ACC112 (cell line): ENCODE measurements at regions not wholly inside any gene's neighbourhood (a gene's known extent, or its start where the extent isn't known, plus 50 kb on each side); places are given as distances from the start of the nearest gene placed in this dataset.

ENCODE experiments used
- H2AFZ ChIP-seq: fragments of 200-600 bp; sonication (generic); one replicate; pipeline ENCODE4 v1.6.0; 2017; ENCODE audit warnings: antibody characterized with exemption, low read length; ENCODE audit not compliant: unreplicated experiment
- H3K27ac ChIP-seq: fragments of 200-600 bp; sonication (generic); 2 replicates; pipeline ENCODE4 v1.5.1; 2014; ENCODE audit warnings: low read depth, mild to moderate bottlenecking, antibody characterized with exemption, low read length, moderate library complexity
- H3K27me3 ChIP-seq: fragments of 200-600 bp; sonication (generic); 2 replicates; pipeline ENCODE4 v1.6.1; 2014; ENCODE audit warnings: mild to moderate bottlenecking, antibody characterized with exemption, low read length, moderate library complexity, mixed read lengths; ENCODE audit not compliant: insufficient read depth
- H3K36me3 ChIP-seq: fragments of 200-600 bp; sonication (generic); 2 replicates; pipeline ENCODE4 v1.6.1; 2016; ENCODE audit warnings: mild to moderate bottlenecking, antibody characterized with exemption, low read length, moderate library complexity, mixed read lengths; ENCODE audit not compliant: insufficient read depth
- H3K4me1 ChIP-seq: fragments of 200-600 bp; sonication (generic); one replicate; pipeline ENCODE4 v1.6.1; 2016; ENCODE audit warnings: low read length, mixed read lengths; ENCODE audit not compliant: insufficient read depth, unreplicated experiment, control insufficient read depth
- H3K4me3 ChIP-seq: fragments of 200-600 bp; sonication (generic); 2 replicates; pipeline ENCODE4 v1.5.1; 2014; ENCODE audit warnings: mild to moderate bottlenecking, low read depth, low read length
- H3K79me2 ChIP-seq: fragments of 200-600 bp; sonication (generic); one replicate; pipeline ENCODE4 v1.6.0; 2016; ENCODE audit warnings: low read length; ENCODE audit not compliant: control insufficient read depth, unreplicated experiment, insufficient read depth

GRCh38 chr4:146998157-146998556, 52.5 kb upstream of the TTC29 start:
- Histone ChIP-seq H3K4me1 (no peaks in the 10 kb centered on the region), H3K79me2 (no peaks in the 10 kb centered on the region), H2AFZ (no peak overlapping the region)

GRCh38 chr4:147003956-147004809, 58.5 kb upstream of the TTC29 start:
- H2AFZ ChIP-seq: no peak overlapping the region
- H3K27ac ChIP-seq: no peak overlapping the region
- H3K27me3 ChIP-seq: no peaks in the 10 kb centered on the region

More at GRCh38 chr4:146998157-146998556, 52.5 kb upstream of the TTC29 start:
- Histone ChIP-seq H3K27me3 (peaks cover 8% of the 10 kb centered on the region; the same call in 1 of the 2 replicates), H3K27ac (no peak overlapping the region), H3K36me3 (no peaks in the 10 kb centered on the region), H3K4me3 (no peak overlapping the region)

GRCh38 chr4:147006229-147006628, 60.6 kb upstream of the TTC29 start:
- H3K27me3 ChIP-seq: no peaks in the 10 kb centered on the region
- H3K36me3 ChIP-seq: no peaks in the 10 kb centered on the region
- H3K27ac ChIP-seq: no peak overlapping the region
- no peaks in the 10 kb centered on the region for H3K79me2 ChIP-seq
- no peak overlapping the region for H2AFZ ChIP-seq
- no peaks in the 10 kb centered on the region for H3K4me1 ChIP-seq
- no peak overlapping the region for H3K4me3 ChIP-seq

More at GRCh38 chr4:147003956-147004809, 58.5 kb upstream of the TTC29 start:
- Histone ChIP-seq H3K36me3 (no peaks in the 10 kb centered on the region), H3K79me2 (no peaks in the 10 kb centered on the region), H3K4me1 (no peaks in the 10 kb centered on the region), H3K4me3 (no peak overlapping the region)

GRCh38 chr4:147009875-147010274, 64.2 kb upstream of the TTC29 start:
- no peaks in the 10 kb centered on the region for H3K27me3 ChIP-seq
- no peak overlapping the region for H3K27ac ChIP-seq
- H2AFZ ChIP-seq: no peak overlapping the region
- H3K36me3 ChIP-seq: no peaks in the 10 kb centered on the region
- H3K4me3 ChIP-seq: no peak overlapping the region
- no peaks in the 10 kb centered on the region for H3K4me1 ChIP-seq
- no peaks in the 10 kb centered on the region for H3K79me2 ChIP-seq

DNA sequence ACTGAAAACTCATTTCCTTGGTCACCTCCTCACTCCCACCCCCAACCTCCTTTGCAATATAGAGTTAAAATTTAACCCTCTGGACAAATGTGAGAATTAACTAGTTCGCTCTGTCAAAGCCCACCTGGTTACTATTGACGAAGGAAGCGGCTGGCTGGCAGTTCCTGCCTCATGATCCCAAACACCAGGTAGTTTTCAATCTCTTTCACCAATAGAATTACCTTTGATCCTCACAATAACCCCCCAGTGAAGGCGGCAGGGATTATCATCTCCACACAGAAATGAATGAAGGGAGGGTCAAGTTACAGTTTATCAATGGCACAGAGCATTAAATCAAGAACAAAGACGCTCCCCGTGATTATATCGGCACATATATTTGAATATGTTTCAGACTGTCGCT, 65.7 kb upstream of the TTC29 start:
- Histone ChIP-seq H3K4me1 (no peaks in the 10 kb centered on the region), H3K4me3 (no peak overlapping the region), H3K27me3 (no peaks in the 10 kb centered on the region), H3K79me2 (no peaks in the 10 kb centered on the region), H2AFZ (peak overlapping the region; percentile 52), H3K27ac (no peak overlapping the region), H3K36me3 (no peaks in the 10 kb centered on the region)

GRCh38 chr4:147012059-147012707, 66.5 kb upstream of the TTC29 start:
- Histone ChIP-seq H3K4me1 (peaks cover 2% of the 10 kb centered on the region), H3K27ac (no peak overlapping the region), H3K27me3 (no peaks in the 10 kb centered on the region), H2AFZ (peak overlapping the region; percentile 52), H3K4me3 (no peak overlapping the region), H3K79me2 (no peaks in the 10 kb centered on the region), H3K36me3 (no peaks in the 10 kb centered on the region)

DNA sequence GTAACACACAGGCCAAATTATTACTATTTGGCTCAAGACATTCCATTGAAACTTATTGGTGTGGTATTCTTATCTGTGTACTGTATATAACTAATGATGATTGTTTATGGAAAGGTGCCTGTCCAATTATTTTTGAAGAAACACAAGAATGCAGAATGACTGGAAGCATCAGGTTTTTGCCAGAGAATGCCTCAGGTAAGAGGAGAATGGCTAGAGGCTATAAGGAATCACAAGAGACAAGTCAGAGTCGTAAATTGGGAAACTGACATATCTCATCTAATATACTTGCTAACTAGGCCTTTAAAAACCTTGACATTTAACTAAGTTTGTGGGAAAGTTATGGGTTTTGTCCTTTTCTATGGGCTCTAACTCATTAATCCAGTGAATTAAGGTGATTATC, 69.3 kb upstream of the TTC29 start:
- Histone ChIP-seq H3K27ac (no peak overlapping the region), H3K79me2 (no peaks in the 10 kb centered on the region), H3K4me3 (no peak overlapping the region), H2AFZ (no peak overlapping the region), H3K27me3 (no peaks in the 10 kb centered on the region), H3K36me3 (no peaks in the 10 kb centered on the region), H3K4me1 (peaks cover 2% of the 10 kb centered on the region)

DNA sequence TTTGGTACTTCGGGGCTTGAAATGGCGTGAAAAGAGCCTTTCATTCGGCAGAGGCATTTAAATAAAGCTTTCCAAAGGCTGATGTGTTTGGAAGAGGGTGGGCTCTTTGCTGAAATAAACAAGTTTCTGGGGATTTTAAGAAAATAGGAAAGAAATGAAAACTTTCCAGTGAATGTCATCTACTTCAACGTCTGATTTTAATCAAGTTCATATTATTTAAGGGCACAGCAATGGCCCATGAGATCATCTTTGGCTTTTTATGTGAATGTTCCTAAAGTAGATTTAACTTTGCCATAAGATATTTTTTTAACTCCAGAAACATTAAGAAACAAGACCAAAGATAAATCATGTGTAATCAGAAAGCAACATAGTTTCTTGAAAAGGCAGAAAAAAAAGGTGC, 69.8 kb upstream of the TTC29 start:
- Histone ChIP-seq H3K4me1 (peaks cover 2% of the 10 kb centered on the region), H3K36me3 (no peaks in the 10 kb centered on the region), H3K27ac (no peak overlapping the region), H3K4me3 (no peak overlapping the region), H3K79me2 (no peaks in the 10 kb centered on the region), H2AFZ (no peak overlapping the region), H3K27me3 (no peaks in the 10 kb centered on the region)

DNA sequence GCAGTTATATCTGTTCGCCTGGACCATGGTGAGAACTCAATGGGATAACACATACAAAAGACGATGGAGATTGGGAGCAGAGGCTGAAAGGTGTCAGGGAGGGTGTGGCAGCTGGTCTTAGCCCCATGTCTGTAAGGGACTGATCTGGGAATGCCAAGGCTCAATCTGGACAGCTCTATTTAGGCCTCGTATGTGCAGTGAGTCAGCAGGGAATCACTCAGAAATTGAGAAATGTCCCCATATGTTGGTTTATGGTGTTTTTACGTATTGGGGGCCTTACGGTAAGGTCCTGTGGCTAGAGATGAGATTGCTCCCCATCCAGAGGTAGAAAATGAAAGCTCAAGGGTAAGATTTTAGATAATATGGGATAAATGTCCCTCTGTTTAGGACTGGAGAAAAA, 71.4 kb upstream of the TTC29 start:
- H3K27me3 ChIP-seq: no peaks in the 10 kb centered on the region
- no peak overlapping the region for H3K27ac ChIP-seq
- H3K4me1 ChIP-seq: peaks cover 2% of the 10 kb centered on the region
- no peaks in the 10 kb centered on the region for H3K79me2 ChIP-seq
- H3K4me3 ChIP-seq: no peak overlapping the region
- H3K36me3 ChIP-seq: no peaks in the 10 kb centered on the region
- H2AFZ ChIP-seq: no peak overlapping the region

- Histone ChIP-seq H2AFZ (no peak overlapping the region), H3K4me1 (peaks cover 2% of the 10 kb centered on the region), H3K79me2 (no peaks in the 10 kb centered on the region), H3K27ac (no peak overlapping the region), H3K27me3 (no peaks in the 10 kb centered on the region), H3K4me3 (no peak overlapping the region), H3K36me3 (no peaks in the 10 kb centered on the region)
Observed at GRCh38 chr4:147019091-147019490, 73.4 kb upstream of the TTC29 start.

GRCh38 chr4:147020456-147020855, 74.8 kb upstream of the TTC29 start:
- Histone ChIP-seq H3K27me3 (no peaks in the 10 kb centered on the region), H2AFZ (no peak overlapping the region), H3K79me2 (no peaks in the 10 kb centered on the region)

More at GRCh38 chr4:147020456-147020855, 74.8 kb upstream of the TTC29 start:
- peaks cover 2% of the 10 kb centered on the region for H3K4me1 ChIP-seq
- no peak overlapping the region for H3K27ac ChIP-seq
- no peak overlapping the region for H3K4me3 ChIP-seq
- no peaks in the 10 kb centered on the region for H3K36me3 ChIP-seq
